CD4-positive, alpha-beta T cell treated with Interleukin-21 for 1 hour (primary cell): ENCODE measurements at regions not wholly inside any gene's neighbourhood (a gene's known extent, or its start where the extent isn't known, plus 50 kb on each side); places are given as distances from the start of the nearest gene placed in this dataset.
"Not testable (repeated sequence)": the region's sequence is repeated elsewhere in the genome, so short reads cannot be mapped to it uniquely, and the experiment has no call there.

Source experiments
- DNase-seq: peaks from one replicate; pipeline ENCODE4 v3.0.0-alpha.2; 2020

- no peak for DNase-seq
These were observed 80.0 kb downstream of the SHOX2 start for GRCh38 chr3:158026236-158026635.

GRCh38 chr3:158019897-158020296, 86.3 kb downstream of the SHOX2 start:
- not testable (repeated sequence) for DNase-seq

GRCh38 chr3:158018462-158018861, 87.8 kb downstream of the SHOX2 start:
- no peak for DNase-seq

DNA sequence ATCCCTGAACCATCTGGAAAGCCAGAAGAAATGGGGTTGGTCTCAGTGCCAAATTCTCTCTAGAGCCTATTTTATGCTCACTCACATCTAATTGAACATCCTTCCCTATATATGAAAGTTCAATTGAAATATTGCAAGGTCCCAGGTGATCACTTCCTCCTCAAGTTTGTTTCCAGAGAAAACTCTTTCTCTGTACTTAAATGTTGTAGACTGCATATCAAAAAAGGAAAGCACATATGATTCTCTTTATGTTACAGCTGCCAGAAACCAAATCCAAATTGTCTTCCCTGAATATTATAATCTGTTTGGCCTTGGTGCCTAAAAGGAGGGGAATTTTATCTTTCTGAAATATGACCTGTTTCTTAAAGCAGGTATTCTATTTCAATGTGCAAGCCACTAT, 93.3 kb downstream of the SHOX2 start:
- DNase-seq = no peak

GRCh38 chr3:158005391-158006100, 100.7 kb downstream of the SHOX2 start:
- DNase-seq = no peak

DNA sequence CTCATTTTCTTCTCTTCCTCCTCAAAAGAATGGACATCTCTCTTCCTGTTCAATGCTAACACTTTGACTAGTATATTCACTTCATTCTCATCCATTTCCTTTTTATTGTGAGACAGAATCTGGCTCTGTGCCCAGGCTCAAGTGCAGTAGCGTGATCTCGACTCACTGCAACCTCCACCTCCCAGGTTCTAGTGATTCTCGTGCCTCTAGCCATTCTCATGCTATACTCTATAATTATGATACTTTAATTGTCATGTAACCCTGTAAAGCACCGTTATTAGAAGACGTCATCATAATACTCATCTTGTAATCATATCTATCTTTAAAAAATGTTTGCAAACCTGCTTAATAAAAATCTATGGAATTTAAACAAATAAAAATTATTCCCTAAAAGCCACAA, 107.0 kb downstream of the SHOX2 start:
- no peak for DNase-seq

DNA sequence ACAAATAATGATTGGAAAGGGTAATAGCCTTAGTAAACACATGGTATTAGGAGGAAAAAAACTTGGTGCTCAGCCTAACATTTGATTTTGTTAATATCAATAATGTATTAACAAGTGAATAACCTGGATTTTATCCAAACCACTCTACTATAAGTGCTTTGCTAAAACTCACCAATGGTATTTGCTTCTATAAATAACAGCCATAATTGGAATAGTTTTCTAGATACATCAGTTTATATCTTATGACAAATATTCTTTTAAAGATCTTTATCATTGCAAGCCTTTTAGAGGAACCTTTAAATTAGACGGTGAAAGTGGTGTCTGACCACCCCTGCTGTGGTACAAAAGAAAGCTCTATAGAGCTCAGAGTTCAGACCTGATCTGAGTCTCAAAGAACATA, 123.9 kb downstream of the SHOX2 start:
- no peak for DNase-seq

GRCh38 chr3:157981819-157982218, 124.4 kb downstream of the SHOX2 start:
- DNase-seq = no peak

GRCh38 chr3:157979022-157979421, 127.2 kb downstream of the SHOX2 start:
- DNase-seq = no peak

GRCh38 chr3:157961665-157962064, 144.6 kb downstream of the SHOX2 start:
- DNase-seq = no peak

DNA sequence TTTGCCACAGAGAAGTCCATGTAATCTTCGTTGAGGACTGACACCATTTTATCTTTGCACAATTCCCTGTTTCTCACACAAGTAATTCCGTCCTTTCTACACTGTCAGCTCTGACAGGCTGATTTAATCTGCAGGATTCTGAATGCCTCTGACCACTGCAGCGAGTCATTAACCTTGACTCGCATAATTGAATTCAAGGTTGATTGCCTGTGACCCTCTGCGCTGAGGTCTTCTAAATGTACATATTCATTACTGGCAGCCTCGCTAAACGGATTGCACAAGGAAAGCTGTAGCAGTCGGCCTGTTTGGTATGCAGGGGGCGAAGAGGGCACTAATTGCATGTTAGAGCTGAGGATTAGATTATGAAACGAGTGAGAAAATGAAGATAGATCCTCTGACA, 147.8 kb downstream of the SHOX2 start:
- DNase-seq = no peak

GRCh38 chr3:157956850-157957249, 149.4 kb downstream of the SHOX2 start:
- DNase-seq = no peak

DNA sequence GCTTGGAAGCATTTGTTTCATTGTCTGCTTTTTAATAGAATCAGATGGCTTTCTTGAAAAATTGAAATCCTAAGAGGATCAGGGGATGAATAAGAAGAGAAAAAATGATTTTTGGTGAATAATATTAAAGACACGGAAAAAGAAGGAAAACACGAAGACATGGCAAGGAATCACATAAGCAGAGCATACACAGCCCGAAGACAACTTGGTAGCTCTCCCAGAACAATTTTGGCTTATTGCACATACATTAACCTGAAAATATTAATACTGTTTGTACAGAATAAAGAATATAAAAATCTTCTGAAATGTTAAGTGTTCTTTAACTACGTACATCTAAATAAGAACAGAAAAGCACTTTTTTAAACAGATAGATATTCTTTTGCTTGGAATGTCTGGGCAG, 150.0 kb downstream of the SHOX2 start:
- no peak for DNase-seq

DNA sequence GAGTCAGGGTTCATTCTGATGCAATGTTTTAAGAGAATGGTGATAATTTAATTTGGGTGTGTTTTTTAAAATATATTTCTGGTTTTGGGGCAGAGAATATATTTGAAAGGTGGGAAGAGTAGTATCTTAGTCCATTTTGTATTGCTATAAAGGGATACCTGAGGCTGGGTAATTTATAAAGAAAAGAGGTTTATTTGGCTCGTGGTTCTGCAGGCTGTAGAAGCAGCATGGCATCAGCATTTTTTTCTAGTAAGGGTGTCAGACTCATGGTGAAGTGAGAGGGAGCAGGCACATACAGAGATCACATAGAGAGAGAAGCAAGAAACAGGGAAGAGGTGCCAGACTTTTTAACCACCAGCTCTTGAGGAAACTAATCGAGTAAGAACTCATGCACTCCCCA, 152.7 kb downstream of the SHOX2 start:
- no peak for DNase-seq

DNA sequence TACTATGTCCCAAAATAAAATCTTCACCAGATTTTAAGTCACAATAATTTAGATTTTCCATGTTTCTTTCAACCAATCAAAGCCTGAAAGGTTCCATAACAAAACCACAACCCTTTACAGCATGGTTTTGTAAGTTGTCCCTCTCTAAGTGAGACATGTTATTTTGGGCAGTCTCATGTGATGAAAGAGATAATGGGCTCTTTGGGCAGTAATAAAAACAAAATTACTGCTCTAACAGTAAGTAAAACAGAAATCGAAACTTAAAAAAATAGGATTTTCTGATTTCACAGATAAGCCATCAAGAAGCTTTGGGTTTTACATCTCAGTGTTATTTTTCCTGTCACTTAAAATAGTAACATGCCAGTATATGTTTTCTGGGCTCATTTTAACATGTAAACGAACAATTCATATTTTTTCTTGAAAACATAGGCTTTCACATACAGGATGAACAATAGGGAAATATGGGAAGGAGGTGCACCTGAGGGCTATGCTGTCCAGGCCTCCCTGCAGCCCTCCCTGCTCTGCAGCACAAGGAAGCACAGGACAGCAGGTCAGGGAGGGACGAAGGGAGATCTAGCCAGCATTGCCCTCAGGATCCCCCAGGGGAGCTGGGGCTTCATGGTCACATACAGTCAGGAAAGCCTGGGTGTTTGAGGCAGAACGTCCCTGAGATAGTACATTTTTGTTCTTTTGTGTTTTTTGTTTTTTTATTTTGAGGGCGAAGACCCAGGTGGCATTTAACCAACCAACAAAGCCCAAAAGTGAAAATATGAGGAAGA, 157.4 kb downstream of the SHOX2 start:
- DNase-seq = no peak

DNA sequence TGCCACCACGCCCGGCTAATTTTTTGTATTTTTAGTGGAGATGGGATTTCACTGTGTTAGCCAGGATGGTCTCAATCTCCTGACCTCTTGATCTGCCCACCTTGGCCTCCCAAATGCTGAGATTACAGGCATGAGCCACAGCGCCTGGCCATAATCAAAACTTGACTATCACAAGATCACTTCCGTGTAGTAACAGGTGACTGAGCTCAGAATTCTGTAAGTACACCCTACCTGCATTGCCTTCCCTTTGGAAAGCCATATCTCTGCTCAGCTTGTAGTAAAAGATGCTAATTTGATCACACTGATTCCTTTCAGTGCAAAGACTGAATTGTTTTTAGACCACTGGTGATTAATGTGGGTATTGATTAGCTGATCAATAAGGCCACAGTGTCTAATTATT, 167.1 kb downstream of the SHOX2 start:
- DNase-seq = no peak

DNA sequence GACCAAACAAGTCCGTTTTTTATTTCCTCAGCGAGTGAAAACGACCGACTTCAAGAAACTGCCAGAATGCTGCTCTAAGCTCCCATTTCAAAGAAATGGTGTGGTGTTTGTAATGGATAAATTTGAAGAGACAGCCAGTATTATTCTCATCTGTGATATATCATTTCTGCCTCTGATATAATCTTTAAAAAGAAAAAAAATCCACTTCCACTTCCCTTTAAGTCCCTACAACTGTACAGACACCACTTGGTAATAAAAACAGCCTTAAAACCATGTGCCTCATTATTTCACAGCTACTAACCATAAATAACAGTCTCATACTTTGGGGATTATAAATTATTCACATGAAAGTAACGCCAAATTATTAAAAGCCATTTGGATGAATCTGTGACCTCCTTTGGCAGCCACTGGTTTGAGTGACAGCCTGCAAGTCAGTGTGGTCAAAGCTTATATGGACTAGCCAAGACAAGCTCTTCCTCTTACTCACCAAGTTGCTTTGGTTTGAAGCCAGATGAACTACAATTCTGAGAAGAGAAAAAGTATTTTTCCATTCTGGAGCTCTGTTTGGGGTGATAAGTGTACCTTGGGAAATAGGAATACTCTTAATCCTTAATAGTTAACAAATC, 168.0 kb downstream of the SHOX2 start:
- no peak for DNase-seq

GRCh38 chr3:157931517-157931916, 174.7 kb downstream of the SHOX2 start:
- no peak for DNase-seq

GRCh38 chr3:157930000-157930780, 176.0 kb downstream of the SHOX2 start:
- DNase-seq = no peak

DNA sequence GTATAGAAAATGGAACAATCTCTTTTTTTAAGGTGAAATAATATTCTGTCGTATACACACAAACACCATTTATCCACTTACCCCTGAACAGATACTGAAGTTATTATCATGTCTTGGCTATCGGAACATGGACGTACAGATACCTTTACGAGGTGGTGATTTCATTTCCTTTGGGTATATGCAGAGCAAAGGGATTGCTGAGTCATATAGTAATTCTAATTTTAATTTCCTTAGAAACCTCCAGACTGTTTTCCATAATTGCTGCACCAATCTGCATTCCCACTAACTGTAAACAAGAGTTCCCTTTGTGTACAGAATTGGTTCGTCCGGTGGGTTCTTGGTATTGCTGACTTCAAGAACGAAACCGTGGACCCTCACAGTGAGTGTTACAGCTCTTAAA, 179.4 kb downstream of the SHOX2 start:
- no peak for DNase-seq

DNA sequence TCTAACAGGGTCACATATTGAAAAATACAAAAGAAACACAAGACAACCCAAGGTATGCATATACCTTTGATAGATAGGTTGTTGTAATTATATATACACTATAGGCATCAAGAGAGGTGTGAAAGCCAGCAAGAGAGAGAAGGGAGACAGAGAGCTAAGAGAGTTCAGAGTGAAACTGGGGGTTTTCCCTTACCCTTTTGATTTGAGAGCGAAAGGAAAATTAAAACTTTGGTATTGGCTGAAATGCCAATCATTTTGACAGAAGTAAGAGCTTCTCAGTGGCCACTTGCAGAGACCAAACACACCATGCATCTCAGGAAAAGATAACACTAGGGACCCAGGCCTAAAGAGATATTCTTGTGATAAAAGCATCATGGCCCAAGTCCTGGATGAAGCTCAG, 183.6 kb downstream of the SHOX2 start:
- DNase-seq = no peak

DNA sequence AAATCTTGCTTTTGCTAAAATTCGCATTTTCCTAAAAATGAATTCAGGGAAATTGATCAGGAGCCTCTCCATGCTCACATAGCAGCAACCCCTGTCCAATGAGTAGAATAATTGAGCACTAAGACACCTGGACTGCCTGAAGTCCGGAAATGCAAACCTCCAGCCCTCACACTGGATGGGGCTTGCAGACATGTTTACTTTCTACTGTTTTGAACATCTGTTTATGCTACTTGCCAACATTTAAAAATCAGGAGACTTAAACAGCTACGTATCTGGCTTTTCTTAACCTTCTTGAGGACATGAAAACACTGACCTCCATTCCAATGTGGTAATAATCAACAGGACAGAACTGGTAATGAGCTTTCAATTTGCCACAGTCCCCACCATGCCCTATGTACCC, 184.4 kb downstream of the SHOX2 start:
- no peak for DNase-seq
